ENCODE measurements at regions not wholly inside any gene's neighbourhood (a gene's known extent, or its start where the extent isn't known, plus 50 kb on each side); places are given as distances from the start of the nearest gene placed in this dataset.

- no peak for DNase-seq
Observed at GRCh38 chr3:27865731-27866130, 143.6 kb upstream of the EOMES start.

DNA sequence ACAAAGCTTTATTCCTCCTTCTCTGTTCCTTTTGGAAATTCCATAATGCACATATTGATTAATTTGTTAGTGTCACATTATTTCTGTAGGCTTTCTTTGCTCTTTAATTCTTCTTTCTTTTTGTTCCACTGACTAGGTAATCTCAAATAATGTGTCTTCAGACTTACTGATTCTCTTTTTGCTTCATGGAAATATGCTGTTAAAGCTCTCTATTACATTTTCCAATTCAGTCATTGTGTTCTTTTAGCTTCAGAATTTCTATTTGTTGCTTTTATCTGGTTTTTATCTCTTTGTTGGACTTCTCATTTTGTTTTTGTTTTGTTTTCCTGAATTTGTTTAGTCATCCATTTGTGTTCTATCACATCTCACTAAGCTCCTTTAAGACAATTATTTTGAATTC, 147.0 kb upstream of the EOMES start:
- DNase-seq, result no peak

GRCh38 chr3:27877061-27878013, 155.2 kb upstream of the EOMES start:
- no peak for DNase-seq

- DNase-seq, result no peak
Observed at GRCh38 chr3:27878014-27878383, 155.9 kb upstream of the EOMES start.

DNA sequence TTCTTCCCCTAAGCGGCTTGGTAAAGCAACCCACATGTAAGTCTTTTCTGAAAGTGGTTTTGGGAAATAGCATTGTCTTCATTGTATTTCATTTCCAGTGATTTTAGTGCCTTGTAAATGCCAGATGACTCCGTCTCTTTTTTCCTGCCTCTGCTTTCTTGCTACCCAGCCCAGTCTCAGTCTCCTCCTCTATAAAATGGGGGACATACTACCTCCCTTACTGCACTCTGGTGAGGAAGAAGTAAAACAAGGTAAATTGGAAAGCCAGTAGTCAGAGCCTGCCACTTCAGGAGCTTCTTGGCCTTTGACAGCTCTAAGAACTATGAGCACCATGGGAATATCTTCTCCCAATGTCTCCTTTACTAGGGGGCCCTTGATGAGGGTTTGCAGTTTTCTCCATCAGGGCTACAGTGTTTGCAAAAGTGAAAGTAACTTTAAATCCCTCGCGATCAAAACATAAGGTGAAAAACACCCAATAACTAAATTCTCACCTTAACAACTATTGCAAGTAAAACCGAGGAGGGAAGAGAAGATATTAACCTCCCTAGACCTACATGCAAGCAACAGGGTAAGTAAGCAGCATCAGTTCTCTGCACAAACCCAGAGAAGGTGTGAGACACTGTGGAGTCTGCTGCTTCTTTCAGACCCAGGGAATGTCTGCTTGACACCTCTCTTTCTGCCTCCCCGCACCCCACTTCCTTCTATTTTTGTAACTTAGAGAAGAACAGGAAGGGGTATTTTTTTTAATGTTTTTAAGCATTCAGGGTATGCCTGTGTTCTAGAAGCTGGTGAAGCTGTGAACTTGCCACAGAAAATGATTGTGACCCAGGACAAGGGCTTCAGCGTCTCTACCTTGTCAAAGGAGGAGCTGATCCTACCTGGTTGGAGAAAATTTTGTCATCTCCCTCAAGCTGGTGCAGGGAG, 159.1 kb upstream of the EOMES start:
- peak in 1 of 2 experiments; percentile 44 for DNase-seq

- DNase-seq, result no peak
Observed at GRCh38 chr3:27883266-27883665, 161.1 kb upstream of the EOMES start.

DNA sequence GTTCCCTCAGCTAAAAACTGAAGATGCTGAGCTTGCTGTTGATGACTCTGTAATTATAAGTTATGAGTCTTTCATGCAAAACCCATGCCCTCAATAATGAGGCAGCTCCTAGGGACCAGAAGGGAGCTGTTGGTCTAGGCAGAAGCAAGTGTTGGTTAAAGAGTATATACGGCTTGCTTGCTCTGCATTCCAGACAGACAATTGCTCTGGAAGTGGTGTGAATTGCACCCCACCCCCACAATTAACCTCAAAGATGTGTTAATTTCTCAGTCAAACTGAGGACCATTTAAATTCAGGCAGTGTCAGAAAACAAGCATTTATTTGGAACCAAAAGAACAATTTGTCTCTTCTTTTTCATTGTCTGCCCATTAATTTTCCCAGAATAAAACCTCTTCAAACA, 163.5 kb upstream of the EOMES start:
- no peak for DNase-seq

- DNase-seq, result no peak
Observed at GRCh38 chr3:27888562-27888961, 166.4 kb upstream of the EOMES start.

GRCh38 chr3:27889745-27890144, 167.6 kb upstream of the EOMES start:
- no peak for DNase-seq

GRCh38 chr3:27900316-27900715, 178.2 kb upstream of the EOMES start:
- DNase-seq, result peak in 1 of 2 experiments; percentile 47

GRCh38 chr3:27903446-27903845, 181.3 kb upstream of the EOMES start:
- DNase-seq, result no peak

- DNase-seq, result peak in 1 of 2 experiments; percentile 39
Observed at GRCh38 chr3:27905625-27906024, 183.5 kb upstream of the EOMES start.

DNA sequence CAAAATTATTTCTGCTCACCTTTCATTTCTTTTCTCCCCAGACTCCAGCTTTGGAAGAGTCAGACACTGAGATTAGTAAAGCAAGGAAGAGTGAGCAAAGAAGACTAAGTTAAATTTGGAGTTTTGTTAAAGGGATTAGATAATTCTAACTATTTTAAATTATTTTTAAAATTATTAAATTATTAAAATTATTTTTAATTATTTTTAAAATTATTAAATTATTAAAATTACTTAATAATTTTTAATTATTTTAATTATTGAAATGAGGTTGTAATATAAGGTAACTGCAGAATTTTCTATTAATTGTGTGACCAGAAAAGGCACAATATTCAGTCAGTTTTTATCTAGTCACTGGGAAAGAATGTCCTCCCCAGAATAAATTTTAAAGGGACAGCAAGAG, 185.0 kb upstream of the EOMES start:
- DNase-seq, result no peak

- DNase-seq, result no peak
Observed at GRCh38 chr3:27907929-27908328, 185.8 kb upstream of the EOMES start.

DNA sequence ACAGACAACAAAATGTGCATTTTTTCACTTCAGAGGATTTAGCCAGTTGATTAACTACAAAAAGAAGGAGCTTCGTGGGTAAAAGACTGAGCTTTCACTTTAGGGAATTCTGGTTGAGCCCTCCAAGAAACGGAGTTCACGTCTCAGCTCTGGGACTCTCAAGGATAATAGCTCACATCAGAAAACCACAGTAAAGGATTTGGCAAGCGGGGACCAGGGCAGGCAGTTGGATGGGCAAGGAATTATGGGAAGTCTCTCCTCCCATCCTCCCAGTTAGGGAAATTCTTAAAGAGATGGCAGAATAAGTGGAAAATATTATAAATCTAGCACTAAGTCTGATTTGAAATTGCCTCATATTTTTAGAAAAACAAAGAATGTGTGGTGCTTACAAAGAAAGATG, 188.3 kb upstream of the EOMES start:
- no peak for DNase-seq

DNA sequence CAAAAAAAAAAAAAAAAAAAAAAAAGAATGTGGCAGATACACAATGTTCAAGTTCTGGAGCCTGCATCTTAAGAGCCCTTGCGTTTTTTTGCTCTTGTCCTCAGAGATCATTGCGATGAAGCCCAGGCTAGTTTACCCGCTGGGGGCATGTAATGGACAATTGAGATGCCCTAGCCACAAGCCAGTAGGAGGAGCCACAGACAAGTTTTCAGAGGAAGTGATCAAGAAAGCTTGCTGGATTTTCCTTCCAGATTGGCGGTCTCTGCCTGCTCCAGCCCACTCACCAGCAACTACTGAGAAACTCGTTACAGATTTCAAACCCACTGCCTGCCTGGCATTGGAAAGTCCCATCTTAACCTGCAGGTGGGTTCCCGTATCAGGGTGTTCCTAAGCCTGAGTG, 192.1 kb upstream of the EOMES start:
- no peak for DNase-seq

DNA sequence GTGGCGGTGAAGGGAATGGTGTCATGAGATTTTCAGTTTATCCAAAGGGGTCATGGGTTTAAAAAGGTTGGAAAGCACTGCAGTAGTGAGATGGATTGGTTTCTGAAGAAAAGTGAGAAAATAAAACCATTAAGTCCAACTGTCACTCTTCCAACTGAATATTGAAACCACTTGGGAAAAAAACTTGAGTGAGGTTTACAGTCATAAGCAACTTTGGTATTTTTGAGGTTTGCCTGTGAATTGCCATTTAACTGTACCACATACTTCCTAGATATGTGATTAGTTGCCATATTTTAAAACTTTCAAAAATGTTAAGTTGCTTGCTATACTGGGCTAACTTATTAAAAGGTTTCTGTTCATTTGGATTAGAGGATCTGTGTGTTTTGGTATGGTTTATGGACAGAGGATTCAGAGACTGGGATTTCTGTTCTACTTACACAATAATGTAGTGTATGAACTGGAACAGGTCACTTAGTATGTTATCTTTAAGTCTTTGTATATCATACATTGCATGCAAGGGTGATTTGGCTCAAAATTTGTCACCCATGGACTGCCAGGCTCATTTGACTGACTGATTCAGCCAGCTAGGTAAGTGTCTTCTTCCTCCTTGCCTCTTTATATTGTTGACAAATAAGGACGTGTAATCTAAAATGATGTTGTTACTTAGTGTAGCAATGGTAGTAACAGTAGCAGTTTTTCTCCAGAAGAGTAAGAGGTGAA, 201.4 kb upstream of the EOMES start:
- DNase-seq, result no peak

- no peak for DNase-seq
Observed at GRCh38 chr3:27927882-27928281, 205.8 kb upstream of the EOMES start.

DNA sequence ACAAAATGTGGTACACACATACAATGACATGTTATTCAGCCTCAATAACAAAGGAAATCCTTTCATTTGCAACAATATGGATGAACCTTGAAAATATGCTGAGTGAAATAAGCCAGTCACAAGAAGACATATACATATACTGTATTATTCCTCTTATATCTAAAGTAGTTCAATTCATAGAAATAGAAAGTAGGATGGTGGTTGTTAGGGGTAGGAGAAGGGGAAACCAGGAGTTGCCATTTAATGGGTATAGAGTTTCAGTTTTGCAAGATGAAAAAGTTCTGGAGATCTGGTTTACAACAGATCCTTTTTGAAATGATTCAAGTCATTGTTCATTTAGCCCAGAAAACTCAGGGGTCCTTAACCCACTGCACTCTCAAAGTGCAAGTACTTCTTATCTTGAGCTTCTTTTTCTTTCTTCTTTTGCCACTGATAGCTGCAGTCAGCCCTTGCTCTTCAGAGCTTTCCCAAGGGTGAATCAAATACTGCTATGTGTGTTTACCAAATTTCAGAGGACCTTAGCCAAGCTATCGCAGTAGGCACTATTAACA, 208.0 kb upstream of the EOMES start:
- DNase-seq, result no peak

DNA sequence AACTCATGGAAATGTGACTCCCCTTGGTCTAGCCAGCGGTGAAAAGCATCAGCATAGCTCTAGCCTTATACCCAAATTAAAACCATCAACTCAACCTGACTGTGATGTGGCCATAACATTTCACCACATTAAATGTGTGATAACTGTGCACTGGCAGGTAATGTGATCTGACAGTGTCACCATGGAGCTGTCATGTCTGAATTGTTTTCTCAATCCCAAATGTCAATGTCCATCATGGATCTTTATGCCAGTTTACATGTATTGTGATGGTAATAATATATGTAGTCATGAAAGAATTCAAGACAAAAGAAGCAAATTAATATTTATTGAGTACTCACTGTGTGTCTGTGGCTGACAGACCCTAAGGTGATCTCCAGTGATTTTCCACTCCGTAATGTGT, 213.4 kb upstream of the EOMES start:
- no peak for DNase-seq

DNA sequence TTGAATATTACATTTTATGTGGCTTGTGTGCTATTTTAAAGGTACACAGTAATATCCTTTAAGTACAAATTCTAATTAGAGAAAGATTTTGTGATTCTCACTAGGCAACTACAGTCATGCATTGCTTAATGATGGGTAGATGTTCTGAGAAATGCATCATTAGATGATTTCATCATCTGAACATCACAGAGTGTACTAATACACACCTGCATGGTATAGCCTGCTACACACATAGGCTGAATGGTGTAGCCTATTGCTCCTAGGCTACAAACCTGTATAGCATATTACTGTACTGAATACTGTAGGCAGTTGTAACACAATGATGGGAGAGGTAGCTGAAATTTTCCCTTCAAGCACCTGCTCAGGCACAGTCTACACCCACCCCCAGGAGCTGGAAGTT, 217.4 kb upstream of the EOMES start:
- no peak for DNase-seq

GRCh38 chr3:27939940-27940339, 217.8 kb upstream of the EOMES start:
- DNase-seq, result no peak

DNA sequence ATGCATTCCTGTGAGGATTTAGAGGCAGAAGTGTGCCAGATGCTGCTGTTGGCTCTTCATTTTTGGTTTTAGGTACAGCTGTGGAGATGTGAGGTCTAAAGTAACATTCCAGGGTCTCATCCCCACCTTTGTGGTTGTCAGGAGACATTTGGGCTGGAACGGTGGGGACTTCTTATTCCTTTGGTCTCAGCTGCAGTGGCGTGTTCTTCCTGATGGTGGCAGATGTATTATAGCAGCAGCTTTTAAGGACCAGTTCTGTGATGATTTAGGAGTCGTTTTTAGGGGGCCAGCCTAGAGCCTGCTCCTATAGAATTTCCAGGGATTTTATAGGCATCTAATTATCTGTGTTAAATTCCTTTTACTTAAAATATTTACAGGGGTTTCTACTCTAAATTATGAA, 221.0 kb upstream of the EOMES start:
- DNase-seq, result no peak

Measured in activated T-cell treated with anti-CD3 and anti-CD28 coated beads, Interleukin-2, amount 50 U/mL, for 48 hours (primary cell).